IMR-90 (cell line): ENCODE measurements at regions not wholly inside any gene's neighbourhood (a gene's known extent, or its start where the extent isn't known, plus 50 kb on each side); places are given as distances from the start of the nearest gene placed in this dataset.

Source experiments
- ATAC-seq: fragments of 200-7000 bp; cut with Tn5 transposase; 2 replicates; pipeline ENCODE4 v1.9.1; 2020; ENCODE audit warnings: low read depth, mild to moderate bottlenecking, moderate library complexity
- BruUV-seq: library from RNA; stranded (reverse); fragments of 400-500 nt; replicated peaks from 2 replicates; lab custom pipeline; 2021; lab: Mats Ljungman, UMichigan
- CTCF ChIA-PET: fragments of 300-600 bp; formaldehyde crosslinking; extraction: SDS; loops from one replicate; lab custom pipeline; 2021; ENCODE audit warnings: antibody characterized with exemption; lab: Yijun Ruan, JAX
- POLR2A ChIA-PET: fragments of 300-600 bp; sonication (Branson Sonifier 250); formaldehyde crosslinking; loops from one replicate; lab custom pipeline; 2022; ENCODE audit warnings: antibody characterized with exemption; ENCODE audit not compliant: unreplicated experiment; lab: Charles Lee
- DNase-seq: peaks from one replicate; pipeline ENCODE4 v3.0.0; 2013
- H2AFZ ChIP-seq: replicated peaks from 2 replicates; pipeline ENCODE3; 2013; ENCODE audit warnings: low read length, mild to moderate bottlenecking; ENCODE audit not compliant: poor library complexity
- H2AK5ac ChIP-seq: 2 replicates; pipeline ENCODE4 v1.6.1; 2013; ENCODE audit warnings: low read depth, low read length, inconsistent platforms
- H2AK9ac ChIP-seq: replicated peaks from 2 replicates; pipeline ENCODE3; 2013; ENCODE audit warnings: mild to moderate bottlenecking, low read depth, low read length, moderate library complexity; ENCODE audit not compliant: poor library complexity
- H2BK120ac ChIP-seq: 2 replicates; pipeline ENCODE4 v1.6.1; 2013; ENCODE audit warnings: low read depth, low read length, inconsistent platforms
- H2BK15ac ChIP-seq: 3 replicates; pipeline ENCODE4 v1.6.1; 2013; ENCODE audit warnings: low read depth, low read length, inconsistent platforms
- H2BK20ac ChIP-seq: 2 replicates; pipeline ENCODE4 v1.6.1; 2013; ENCODE audit warnings: low read depth, mild to moderate bottlenecking, inconsistent platforms, low read length, moderate library complexity
- H2BK5ac ChIP-seq: 2 replicates; pipeline ENCODE4 v1.6.1; 2013; ENCODE audit warnings: mild to moderate bottlenecking, low read depth, low read length, inconsistent platforms; ENCODE audit not compliant: poor library complexity, severe bottlenecking
- H3K14ac ChIP-seq: replicated peaks from 2 replicates; pipeline ENCODE4 v1.6.1; 2013; ENCODE audit warnings: low read depth, low read length, inconsistent platforms
- H3K18ac ChIP-seq: 2 replicates; pipeline ENCODE4 v1.6.1; 2013; ENCODE audit warnings: low read depth, low read length, control low read depth
- H3K23ac ChIP-seq: 2 replicates; pipeline ENCODE4 v1.6.1; 2013; ENCODE audit warnings: low read depth, low read length, inconsistent platforms
- H3K27ac ChIP-seq: 2 replicates; pipeline ENCODE4 v1.5.1; 2013; ENCODE audit warnings: mild to moderate bottlenecking, control low read depth, low read length; ENCODE audit not compliant: insufficient read depth
- H3K27me3 ChIP-seq: 2 replicates; pipeline ENCODE4 v1.6.1; 2013; ENCODE audit warnings: low read length; ENCODE audit not compliant: control insufficient read depth, insufficient read depth
- H3K36me3 ChIP-seq: 2 replicates; pipeline ENCODE4 v1.6.1; 2013; ENCODE audit warnings: low read length, mixed read lengths; ENCODE audit not compliant: control insufficient read depth, insufficient read depth
- H3K4ac ChIP-seq: 2 replicates; pipeline ENCODE4 v1.6.1; 2013; ENCODE audit warnings: low read depth, low read length, inconsistent platforms
- H3K4me1 ChIP-seq: 2 replicates; pipeline ENCODE4 v1.6.1; 2013; ENCODE audit warnings: low read length, mixed read lengths; ENCODE audit not compliant: control insufficient read depth, insufficient read depth
- H3K4me2 ChIP-seq: 2 replicates; pipeline ENCODE4 v1.6.1; 2013; ENCODE audit warnings: low read depth, mild to moderate bottlenecking, control low read depth, low read length, moderate library complexity
- H3K4me3 ChIP-seq: 2 replicates; pipeline ENCODE4 v1.5.1; 2013; ENCODE audit warnings: low read depth, mild to moderate bottlenecking, control low read depth, low read length, moderate library complexity; ENCODE audit not compliant: insufficient read depth
- H3K56ac ChIP-seq: 2 replicates; pipeline ENCODE4 v1.6.1; 2013; ENCODE audit warnings: low read length, inconsistent platforms; ENCODE audit not compliant: insufficient read depth; ENCODE audit errors: extremely low read depth
- H3K79me1 ChIP-seq, 2 experiments: 2 replicates each; pipeline ENCODE4 v1.6.1; 2013; ENCODE audit warnings: low read length in 2 of 2, inconsistent platforms in 1 of 2, low read depth in 1 of 2
- H3K9ac ChIP-seq: 2 replicates; pipeline ENCODE4 v1.6.1; 2013; ENCODE audit warnings: low read depth, low read length, control low read depth
- H3K9me1 ChIP-seq: 2 replicates; pipeline ENCODE4 v1.6.1; 2013; ENCODE audit warnings: low read length, inconsistent platforms; ENCODE audit not compliant: insufficient read depth
- H3K9me3 ChIP-seq: 2 replicates; pipeline ENCODE4 v1.6.1; 2013; ENCODE audit warnings: low read length; ENCODE audit not compliant: control insufficient read depth, insufficient read depth
- H4K20me1 ChIP-seq: 2 replicates; pipeline ENCODE4 v1.6.1; 2013; ENCODE audit warnings: low read length, inconsistent platforms; ENCODE audit not compliant: insufficient read depth
- H4K5ac ChIP-seq: 2 replicates; pipeline ENCODE4 v1.6.1; 2013; ENCODE audit warnings: mild to moderate bottlenecking, low read depth, low read length, control low read depth
- H4K8ac ChIP-seq, 2 experiments: 2 replicates each; pipeline ENCODE4 v1.6.1; 2013; ENCODE audit warnings: low read depth in 2 of 2, low read length in 2 of 2, control low read depth in 1 of 2, inconsistent platforms in 1 of 2
- H4K91ac ChIP-seq: 2 replicates; pipeline ENCODE4 v1.6.1; 2013; ENCODE audit warnings: low read depth, low read length, inconsistent platforms; ENCODE audit not compliant: insufficient read depth
- CEBPB ChIP-seq: IDR thresholded peaks from 2 replicates; pipeline ENCODE4 v1.6.1; 2012; ENCODE audit warnings: low read depth, low read length, improper control_type of control experiment
- CHD1 ChIP-seq: IDR thresholded peaks from 2 replicates; pipeline ENCODE4 v1.6.1; 2012; ENCODE audit warnings: low read depth, low read length, improper control_type of control experiment
- CTCF ChIP-seq: conservative IDR thresholded peaks from 2 replicates; pipeline ENCODE4 v1.5.1; 2012; ENCODE audit warnings: mild to moderate bottlenecking, low read depth, low read length, improper control_type of control experiment
- FOS ChIP-seq: fragments of 150-350 bp; IDR thresholded peaks from 2 replicates; pipeline ENCODE4 v1.6.1; 2016; ENCODE audit warnings: low read depth, low read length
- MAZ ChIP-seq: IDR thresholded peaks from 2 replicates; pipeline ENCODE4 v1.6.1; 2012; ENCODE audit warnings: low read depth, mild to moderate bottlenecking, low read length, improper control_type of control experiment, moderate library complexity, borderline replicate concordance
- NFE2L2 ChIP-seq: fragments of 150-350 bp; IDR thresholded peaks from 2 replicates; pipeline ENCODE4 v1.6.1; 2016; ENCODE audit warnings: low read depth, mild to moderate bottlenecking, low read length
- POLR2A ChIP-seq: IDR thresholded peaks from 2 replicates; pipeline ENCODE4 v1.6.1; 2012; ENCODE audit warnings: mild to moderate bottlenecking, low read depth, low read length
- RFX5 ChIP-seq: IDR thresholded peaks from 2 replicates; pipeline ENCODE4 v1.8.0; 2012; ENCODE audit warnings: low read depth, mild to moderate bottlenecking, low read length, moderate library complexity
- SMC3 ChIP-seq: fragments of 150-350 bp; IDR thresholded peaks from 2 replicates; pipeline ENCODE4 v1.6.1; 2016; ENCODE audit warnings: low read depth, mild to moderate bottlenecking, antibody characterized with exemption, low read length, moderate library complexity
- USF2 ChIP-seq: fragments of 150-350 bp; IDR thresholded peaks from 2 replicates; pipeline ENCODE4 v1.6.1; 2017; ENCODE audit warnings: mild to moderate bottlenecking, antibody characterized with exemption, low read length, low read depth
- WGBS, 2 experiments: methylation state at CpG; one replicate each; pipeline versions ENCODE4 v1.1.5 to v1.1.7; 2013; ENCODE audit warnings: missing lambda C conversion rate in 2 of 2; ENCODE audit not compliant: insufficient read length in 1 of 2; ENCODE audit errors: extremely low coverage in 2 of 2; 5-methylcytosine and 5-hydroxymethylcytosine counted together
- dilution Hi-C: fragments of 300-500 bp; cut with HindIII; formaldehyde crosslinking; loops from one replicate; pipeline ENCODE4 v1.14.3; 2018; ENCODE audit warnings: low sequenced_read_pairs; ENCODE audit not compliant: unreplicated experiment
- in situ Hi-C: fragments of 300-500 bp; cut with MboI; formaldehyde crosslinking; loops from 3 replicates; pipeline ENCODE4 v1.14.3; 2019; ENCODE audit warnings: low sequenced_read_pairs, inconsistent platforms, mixed read lengths
- intact Hi-C: fragments of 100-400 bp; cut with micrococcal nuclease; formaldehyde crosslinking; loops from 2 replicates; pipeline ENCODE4 v1.10.0; 2022

GRCh38 chr3:55357796-55358195, 129.3 kb downstream of the WNT5A start:
- no CpG with 5 or more reads among the region's 1 CpG for WGBS, 2 experiments
- DNase-seq = no peak
- intact Hi-C loops = no loop called here
- no peak overlapping the region for H3K27ac ChIP-seq
- H2AK5ac ChIP-seq = no peak overlapping the region
- H3K9ac ChIP-seq = no peak overlapping the region
- H3K4me2 ChIP-seq = no peak overlapping the region
- no peak overlapping the region for H4K91ac ChIP-seq
- no peak overlapping the region for H2BK5ac ChIP-seq
- H2BK20ac ChIP-seq = no peak overlapping the region
- no peaks in the 10 kb centered on the region for H3K9me1 ChIP-seq
- no peaks in the 10 kb centered on the region for H3K36me3 ChIP-seq
- no peak overlapping the region for H3K14ac ChIP-seq
- H3K4ac ChIP-seq = no peak overlapping the region
- H3K79me1 ChIP-seq = no peaks in the 10 kb centered on the region
- ATAC-seq = no peak
- no peak overlapping the region for H3K18ac ChIP-seq
- in situ Hi-C loops = no loop called here
- dilution Hi-C loops = no loop called here
- no peak overlapping the region for H3K23ac ChIP-seq
- TF ChIP-seq USF2 (no peak), CHD1 (no peak), SMC3 (no peak), FOS (no peak), CEBPB (no peak), NFE2L2 (no peak), MAZ (no peak), RFX5 (no peak), POLR2A (no peak), CTCF (no peak)
- H3K4me1 ChIP-seq = peaks cover 7% of the 10 kb centered on the region
- no TSS peak for BruUV-seq
- ChIA-PET CTCF (no interaction called here), POLR2A (no interaction called here)
- no peak overlapping the region for H2AK9ac ChIP-seq
- H3K9me3 ChIP-seq = no peaks in the 10 kb centered on the region
- no peak overlapping the region for H2AFZ ChIP-seq
- H3K4me3 ChIP-seq = no peak overlapping the region
- H4K20me1 ChIP-seq = no peaks in the 10 kb centered on the region
- H2BK120ac ChIP-seq = no peak overlapping the region
- no peak overlapping the region for H2BK15ac ChIP-seq
- H3K27me3 ChIP-seq = no peaks in the 10 kb centered on the region
- H4K8ac ChIP-seq = no peak overlapping the region
- H4K5ac ChIP-seq = no peak overlapping the region
- no peak overlapping the region for H3K56ac ChIP-seq
